RWPE1 (cell line): ENCODE measurements at regions not wholly inside any gene's neighbourhood (a gene's known extent, or its start where the extent isn't known, plus 50 kb on each side); places are given as distances from the start of the nearest gene placed in this dataset.
"Not testable (repeated sequence)": the region's sequence is repeated elsewhere in the genome, so short reads cannot be mapped to it uniquely, and the experiment has no call there.

ENCODE experiments used
- CTCF ChIA-PET: fragments of 350-600 bp; sonication (Branson Sonifier 250); formaldehyde crosslinking; extraction: SDS; loops from one replicate; lab custom pipeline; 2021; lab: Yijun Ruan, JAX
- POLR2A ChIA-PET: fragments of 400-600 bp; formaldehyde crosslinking; extraction: SDS; loops from one replicate; lab custom pipeline; 2020; ENCODE audit warnings: antibody characterized with exemption; ENCODE audit not compliant: low non-redundant PET; lab: Yijun Ruan, JAX
- DNase-seq: peaks from one replicate; pipeline ENCODE4 v3.0.0; 2012; ENCODE audit warnings: low spot score
- H3K27ac ChIP-seq: fragments of 450-650 bp; 2 replicates; pipeline ENCODE4 v1.5.1; 2017
- CTCF ChIP-seq: fragments of 450-650 bp; conservative IDR thresholded peaks from 2 replicates; pipeline ENCODE4 v1.5.1; 2017; ENCODE audit warnings: low read depth, mild to moderate bottlenecking

- no peak for DNase-seq
- ChIA-PET CTCF (no interaction called here), POLR2A (no interaction called here)
- no peak overlapping the region for H3K27ac ChIP-seq
- no peak for TF ChIP-seq CTCF
Observed at GRCh38 chr2:105487142-105488069, 88.6 kb upstream of the FHL2 start.

- H3K27ac ChIP-seq = no peak overlapping the region
- CTCF ChIA-PET = no interaction called here
- TF ChIP-seq CTCF = no peak
- POLR2A ChIA-PET = no interaction called here
- no peak for DNase-seq
Observed at GRCh38 chr2:105486762-105487141, 87.9 kb upstream of the FHL2 start.

- DNase-seq = no peak
- H3K27ac ChIP-seq = no peak overlapping the region
- ChIA-PET CTCF (interaction anchor here (0.6 kb wide), 1 partner anchor 11 kb away, joined by 3 read pairs; no protein-coding TSS in a partner anchor), POLR2A (no interaction called here)
- TF ChIP-seq CTCF = no peak
Observed at GRCh38 chr2:105478670-105479069, 79.8 kb upstream of the FHL2 start.

GRCh38 chr2:105477050-105477620 is 78.3 kb upstream of the FHL2 start:
- CTCF ChIA-PET, DNase-seq, H3K27ac ChIP-seq, POLR2A ChIA-PET: not testable (repeated sequence)

- POLR2A ChIA-PET = no interaction called here
- CTCF ChIA-PET = interaction anchor here (0.7 kb wide), 1 partner anchor 11 kb away, joined by 4 read pairs; no protein-coding TSS in a partner anchor
- no peak overlapping the region for H3K27ac ChIP-seq
- no peak for DNase-seq
- TF ChIP-seq CTCF = no peak
Observed at GRCh38 chr2:105473011-105473410, 74.2 kb upstream of the FHL2 start.

- no peak overlapping the region for H3K27ac ChIP-seq
- POLR2A ChIA-PET = no interaction called here
- TF ChIP-seq CTCF = no peak
- CTCF ChIA-PET = no interaction called here
- no peak for DNase-seq
Observed at GRCh38 chr2:105470979-105471378, 72.1 kb upstream of the FHL2 start.

- no peak for DNase-seq
- H3K27ac ChIP-seq = no peak overlapping the region
- no peak for TF ChIP-seq CTCF
- ChIA-PET POLR2A (no interaction called here), CTCF (no interaction called here)
Observed at GRCh38 chr2:105469781-105470180, 70.9 kb upstream of the FHL2 start.
